DND-41 (cell line): ENCODE measurements at regions not wholly inside any gene's neighbourhood (a gene's known extent, or its start where the extent isn't known, plus 50 kb on each side); places are given as distances from the start of the nearest gene placed in this dataset.

Experiments used
- ATAC-seq: fragments of 200-7000 bp; cut with Tn5 transposase; 3 replicates; pipeline ENCODE4 v1.9.1; 2021; ENCODE audit warnings: low read depth; ENCODE audit not compliant: insufficient read depth
- DNase-seq: peaks from one replicate; pipeline ENCODE4 v3.0.0-alpha.2; 2020
- H2AFZ ChIP-seq: 2 replicates; pipeline ENCODE4 v1.6.0; 2012; ENCODE audit warnings: low read depth, low read length
- H3K27ac ChIP-seq: 2 replicates; pipeline ENCODE4 v1.5.1; 2012; ENCODE audit warnings: low read length, inconsistent platforms
- H3K27me3 ChIP-seq: fragments of 200-600 bp; sonication (generic); 2 replicates; pipeline ENCODE4 v1.6.0; 2012; ENCODE audit warnings: low read length, mild to moderate bottlenecking, inconsistent platforms; ENCODE audit not compliant: insufficient read depth, poor library complexity
- H3K36me3 ChIP-seq: 2 replicates; pipeline ENCODE4 v1.5.1; 2012; ENCODE audit warnings: low read length, inconsistent platforms; ENCODE audit not compliant: insufficient read depth
- H3K4me1 ChIP-seq: 2 replicates; pipeline ENCODE4 v1.5.1; 2012; ENCODE audit warnings: mild to moderate bottlenecking, low read length; ENCODE audit not compliant: insufficient read depth
- H3K4me2 ChIP-seq: 2 replicates; pipeline ENCODE4 v1.6.0; 2012; ENCODE audit warnings: mild to moderate bottlenecking, moderate library complexity, low read length, inconsistent platforms; ENCODE audit not compliant: insufficient read depth
- H3K4me3 ChIP-seq, 2 experiments: fragments of 200-600 bp in 1 of 2; shearing (Covaris generic) in 1 of 2; 2 replicates each; pipeline ENCODE4 v1.5.1; 2012 to 2016; ENCODE audit warnings: inconsistent platforms in 2 of 2, low read length in 2 of 2, mild to moderate bottlenecking in 2 of 2, low read depth in 1 of 2, moderate library complexity in 1 of 2
- H3K79me2 ChIP-seq: 2 replicates; pipeline ENCODE4 v1.6.0; 2012; ENCODE audit warnings: low read length, inconsistent platforms; ENCODE audit not compliant: insufficient read depth
- H3K9ac ChIP-seq: 2 replicates; pipeline ENCODE4 v1.6.0; 2012; ENCODE audit warnings: low read depth, mild to moderate bottlenecking, inconsistent platforms, low read length, moderate library complexity
- H3K9me3 ChIP-seq: 2 replicates; pipeline ENCODE4 v1.5.1; 2012; ENCODE audit warnings: low read length, moderate library complexity, mild to moderate bottlenecking, inconsistent platforms; ENCODE audit not compliant: insufficient read depth, severe bottlenecking
- H4K20me1 ChIP-seq: 2 replicates; pipeline ENCODE4 v1.6.0; 2012; ENCODE audit warnings: low read length; ENCODE audit not compliant: insufficient read depth
- CTCF ChIP-seq: IDR thresholded peaks from 2 replicates; pipeline ENCODE4 v1.5.1; 2012; ENCODE audit warnings: borderline replicate concordance, low read length, moderate library complexity, mild to moderate bottlenecking; ENCODE audit not compliant: poor library complexity, severe bottlenecking; ENCODE audit errors: extremely low read depth
- EZH2 ChIP-seq: IDR thresholded peaks from 3 replicates; pipeline ENCODE4 v1.6.1; 2012; ENCODE audit warnings: borderline replicate concordance, low read depth, mild to moderate bottlenecking, moderate library complexity, low read length, inconsistent platforms; ENCODE audit not compliant: severe bottlenecking

GRCh38 chr2:43058726-43059110 lies 167.7 kb downstream of the ZFP36L2 start:
- DNase-seq (no peak), ATAC-seq (no peak)
- Histone ChIP-seq H3K4me2 (peak overlapping the region; percentile 46), H3K27ac (peak overlapping the region; percentile 96), H4K20me1 (no peaks in the 10 kb centered on the region), H3K36me3 (no peaks in the 10 kb centered on the region), H3K9me3 (peaks cover 4% of the 10 kb centered on the region), H3K9ac (peak overlapping the region; percentile 45), H3K27me3 (no peaks in the 10 kb centered on the region), H3K79me2 (no peaks in the 10 kb centered on the region; the same call in 1 of the 2 replicates), H2AFZ (no peak overlapping the region), H3K4me3 (peak overlapping the region in 1 of 2 experiments; percentile 14; a peak in 1 of 4 replicates), H3K4me1 (peaks cover 84% of the 10 kb centered on the region)
- TF ChIP-seq CTCF (no peak), EZH2 (no peak)

- Histone ChIP-seq H4K20me1 (no peaks in the 10 kb centered on the region), H3K4me2 (peak overlapping the region; percentile 46; the same call in 1 of the 2 replicates), H3K9me3 (peaks cover 4% of the 10 kb centered on the region), H3K79me2 (no peaks in the 10 kb centered on the region; the same call in 1 of the 2 replicates), H3K27ac (peak overlapping the region; percentile 96), H3K9ac (peak overlapping the region; percentile 45), H3K27me3 (no peaks in the 10 kb centered on the region), H3K4me3 (no peak overlapping the region), H3K36me3 (no peaks in the 10 kb centered on the region), H2AFZ (no peak overlapping the region), H3K4me1 (peaks cover 90% of the 10 kb centered on the region)
- TF ChIP-seq CTCF (no peak), EZH2 (no peak)
- ATAC-seq (no peak), DNase-seq (no peak)
These were observed 168.4 kb downstream of the ZFP36L2 start for GRCh38 chr2:43057742-43058725.

- no peaks in the 10 kb centered on the region for H4K20me1 ChIP-seq
- TF ChIP-seq EZH2 (no peak), CTCF (no peak)
- peak overlapping the region; percentile 96 for H3K27ac ChIP-seq
- H3K9ac ChIP-seq = peak overlapping the region; percentile 45
- no peak overlapping the region for H3K4me2 ChIP-seq
- no peaks in the 10 kb centered on the region for H3K27me3 ChIP-seq
- no peak for ATAC-seq
- peaks cover 3% of the 10 kb centered on the region for H3K9me3 ChIP-seq
- no peaks in the 10 kb centered on the region; the same call in 1 of the 2 replicates for H3K79me2 ChIP-seq
- no peak overlapping the region for H2AFZ ChIP-seq
- DNase-seq = no peak
- H3K4me3 ChIP-seq = no peak overlapping the region
- H3K36me3 ChIP-seq = no peaks in the 10 kb centered on the region
- H3K4me1 ChIP-seq = peaks cover 99% of the 10 kb centered on the region
These were observed 169.2 kb downstream of the ZFP36L2 start for GRCh38 chr2:43057026-43057741.
